CD8-positive, alpha-beta memory T cell (primary cell): ENCODE measurements at regions not wholly inside any gene's neighbourhood (a gene's known extent, or its start where the extent isn't known, plus 50 kb on each side); places are given as distances from the start of the nearest gene placed in this dataset.
"Not testable (repeated sequence)": the region's sequence is repeated elsewhere in the genome, so short reads cannot be mapped to it uniquely, and the experiment has no call there.

Experiments
- CTCF ChIA-PET: fragments of 350-600 bp; sonication (Branson Sonifier 250); formaldehyde crosslinking; loops from one replicate; lab custom pipeline; 2021; ENCODE audit warnings: antibody characterized with exemption; lab: Charles Lee
- POLR2A ChIA-PET: fragments of 350-600 bp; sonication (Branson Sonifier 250); formaldehyde crosslinking; loops from one replicate; lab custom pipeline; 2021; ENCODE audit warnings: antibody characterized with exemption; lab: Charles Lee
- DNase-seq, 5 donors: peaks; one replicate each; pipeline versions ENCODE4 v3.0.0 to v3.0.0-alpha.2; 2020 to 2022; ENCODE audit warnings: mixed read lengths in 1 of 5
- H3K27ac ChIP-seq: one replicate; pipeline ENCODE4 v1.7.0; 2013; ENCODE audit warnings: low read depth, mild to moderate bottlenecking, low read length, moderate library complexity
- H3K27me3 ChIP-seq: 2 replicates; pipeline ENCODE4 v1.7.0; 2013; ENCODE audit warnings: low read length, mild to moderate bottlenecking; ENCODE audit not compliant: insufficient read depth, poor library complexity, severe bottlenecking
- H3K36me3 ChIP-seq: 2 replicates; pipeline ENCODE4 v1.7.0; 2013; ENCODE audit warnings: mild to moderate bottlenecking, low read length, moderate library complexity; ENCODE audit not compliant: insufficient read depth
- H3K4me1 ChIP-seq: 2 replicates; pipeline ENCODE4 v1.7.0; 2013; ENCODE audit warnings: mild to moderate bottlenecking, low read length, moderate library complexity; ENCODE audit not compliant: insufficient read depth
- H3K4me3 ChIP-seq: 2 replicates; pipeline ENCODE4 v1.7.0; 2013; ENCODE audit warnings: mild to moderate bottlenecking, low read length
- H3K9me3 ChIP-seq: 2 replicates; pipeline ENCODE4 v1.7.0; 2013; ENCODE audit warnings: mild to moderate bottlenecking, low read length
- H3K27ac Mint-ChIP-seq, 8 donors: one replicate each; pipeline ENCODE4 v1.8.0; 2020 to 2021; ENCODE audit warnings: mixed read lengths in 8 of 8, mild to moderate bottlenecking in 6 of 8, inconsistent platforms in 3 of 8, moderate library complexity in 3 of 8
- H3K27me3 Mint-ChIP-seq, 2 donors: one replicate each; pipeline ENCODE4 v1.8.0; 2020 to 2021; ENCODE audit warnings: mixed read lengths in 2 of 2, mild to moderate bottlenecking in 1 of 2, moderate library complexity in 1 of 2
- H3K36me3 Mint-ChIP-seq, 3 donors: one replicate each; pipeline ENCODE4 v1.8.0; 2020 to 2021; ENCODE audit warnings: mixed read lengths in 3 of 3, inconsistent platforms in 1 of 3, mild to moderate bottlenecking in 1 of 3
- H3K4me1 Mint-ChIP-seq, 3 donors: one replicate each; pipeline ENCODE4 v1.8.0; 2020 to 2021; ENCODE audit warnings: mixed read lengths in 3 of 3, inconsistent platforms in 1 of 3, mild to moderate bottlenecking in 1 of 3
- H3K4me3 Mint-ChIP-seq, 7 donors: one replicate each; pipeline ENCODE4 v1.8.0; 2020 to 2021; ENCODE audit warnings: mixed read lengths in 7 of 7, mild to moderate bottlenecking in 6 of 7, moderate library complexity in 4 of 7, inconsistent platforms in 2 of 7
- H3K9me3 Mint-ChIP-seq, 5 donors: one replicate each; pipeline ENCODE4 v1.8.0; 2020 to 2022; ENCODE audit warnings: mixed read lengths in 5 of 5, mild to moderate bottlenecking in 3 of 5, moderate library complexity in 2 of 5, inconsistent platforms in 1 of 5

DNA sequence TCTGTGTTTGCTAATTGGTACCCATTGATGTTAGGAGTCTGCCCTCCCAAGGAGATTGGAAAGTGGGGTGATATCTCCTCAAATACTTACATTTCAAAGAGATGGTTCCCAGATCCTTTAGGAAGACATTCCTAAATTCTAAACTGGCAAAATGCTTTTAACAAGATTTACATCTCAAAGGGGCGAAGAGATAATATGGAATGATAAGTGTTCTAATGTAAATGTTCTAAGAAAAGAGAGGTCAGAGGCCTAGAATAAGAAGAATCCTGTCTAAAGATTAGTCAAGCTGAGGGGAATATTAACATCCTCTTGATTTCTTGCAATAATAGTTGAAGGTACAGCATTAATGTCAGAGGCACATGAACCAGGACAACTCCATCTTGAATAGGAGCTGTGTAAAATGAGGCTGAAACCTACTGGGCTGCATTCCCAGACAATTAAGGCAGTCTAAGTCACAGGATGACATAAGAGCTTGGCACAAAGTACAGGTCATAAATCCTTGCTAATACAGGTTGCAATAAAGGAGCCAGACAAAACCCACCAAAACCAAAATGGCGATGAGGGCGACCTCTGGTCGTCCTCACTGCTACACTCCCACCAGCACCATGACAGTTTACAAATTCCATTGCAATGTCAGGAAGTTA is 2248.1 kb downstream of the ARAP2 start:
- CTCF ChIA-PET = no interaction called here
- Mint-ChIP-seq H3K27me3 (no peaks in the 10 kb centered on the region), H3K4me1 (no peaks in the 10 kb centered on the region), H3K27ac (no peak overlapping the region), H3K4me3 (no peak overlapping the region), H3K9me3 (peaks cover 0 to 14% (median 2%) of the 10 kb centered on the region in 5 donors), H3K36me3 (no peaks in the 10 kb centered on the region)
- DNase-seq = no peak
- Histone ChIP-seq H3K27ac (no peak overlapping the region), H3K27me3 (no peaks in the 10 kb centered on the region), H3K9me3 (no peaks in the 10 kb centered on the region), H3K4me1 (no peaks in the 10 kb centered on the region), H3K4me3 (no peak overlapping the region), H3K36me3 (no peaks in the 10 kb centered on the region)
- POLR2A ChIA-PET = no interaction called here

DNA sequence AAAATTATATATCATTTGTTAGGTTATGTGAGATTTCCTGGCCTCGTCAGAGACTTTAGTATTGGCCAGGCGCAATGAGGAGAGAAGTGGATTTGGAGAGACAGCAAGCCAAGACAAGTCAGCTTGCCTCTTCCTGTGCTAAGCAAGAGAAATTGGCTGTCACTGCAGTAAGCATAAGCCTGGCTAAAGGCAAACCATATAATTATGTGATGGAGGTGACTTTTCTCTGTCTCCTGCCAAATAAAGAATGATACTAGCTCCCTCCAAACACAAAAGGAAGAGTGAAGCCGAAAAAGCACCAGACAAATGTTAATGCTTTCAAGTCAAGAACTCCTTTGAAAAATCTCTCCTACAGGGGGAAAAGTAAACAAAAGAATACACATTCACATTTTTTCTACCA is 2246.0 kb downstream of the ARAP2 start:
- Mint-ChIP-seq H3K27ac (no peak overlapping the region), H3K4me1 (no peaks in the 10 kb centered on the region), H3K27me3 (no peaks in the 10 kb centered on the region), H3K36me3 (no peaks in the 10 kb centered on the region), H3K9me3 (peaks cover 0 to 17% (median 2%) of the 10 kb centered on the region in 5 donors), H3K4me3 (no peak overlapping the region)
- Histone ChIP-seq H3K27me3 (no peaks in the 10 kb centered on the region), H3K27ac (no peak overlapping the region), H3K36me3 (no peaks in the 10 kb centered on the region), H3K4me3 (no peak overlapping the region), H3K4me1 (no peaks in the 10 kb centered on the region), H3K9me3 (no peaks in the 10 kb centered on the region)
- DNase-seq = no peak
- ChIA-PET POLR2A (no interaction called here), CTCF (no interaction called here)

DNA sequence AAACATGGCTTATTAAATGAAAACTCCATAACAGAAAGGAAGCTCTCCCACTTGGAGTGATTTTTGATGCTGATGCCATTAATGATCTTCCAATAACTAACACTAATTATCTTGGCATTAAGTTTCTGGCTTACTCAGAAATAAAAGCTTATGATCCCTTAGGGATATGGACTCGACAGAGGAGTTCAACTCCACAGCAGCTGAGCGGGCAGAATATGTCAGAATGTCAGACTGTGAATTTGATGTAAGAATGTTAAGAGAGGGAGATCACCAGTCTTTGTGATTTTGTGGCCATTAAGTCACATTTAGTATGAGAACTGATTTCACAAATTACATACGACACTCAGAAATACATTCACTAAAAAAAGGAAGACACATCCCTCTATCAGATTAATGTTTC is 2244.0 kb downstream of the ARAP2 start:
- Mint-ChIP-seq H3K4me1 (no peaks in the 10 kb centered on the region), H3K4me3 (no peak overlapping the region), H3K27ac (no peak overlapping the region), H3K27me3 (no peaks in the 10 kb centered on the region), H3K36me3 (no peaks in the 10 kb centered on the region), H3K9me3 (peaks cover 0 to 17% (median 0%) of the 10 kb centered on the region in 5 donors)
- ChIA-PET POLR2A (no interaction called here), CTCF (no interaction called here)
- Histone ChIP-seq H3K27me3 (no peaks in the 10 kb centered on the region), H3K4me3 (no peak overlapping the region), H3K4me1 (no peaks in the 10 kb centered on the region), H3K27ac (no peak overlapping the region), H3K36me3 (no peaks in the 10 kb centered on the region), H3K9me3 (no peaks in the 10 kb centered on the region)
- no peak for DNase-seq

DNA sequence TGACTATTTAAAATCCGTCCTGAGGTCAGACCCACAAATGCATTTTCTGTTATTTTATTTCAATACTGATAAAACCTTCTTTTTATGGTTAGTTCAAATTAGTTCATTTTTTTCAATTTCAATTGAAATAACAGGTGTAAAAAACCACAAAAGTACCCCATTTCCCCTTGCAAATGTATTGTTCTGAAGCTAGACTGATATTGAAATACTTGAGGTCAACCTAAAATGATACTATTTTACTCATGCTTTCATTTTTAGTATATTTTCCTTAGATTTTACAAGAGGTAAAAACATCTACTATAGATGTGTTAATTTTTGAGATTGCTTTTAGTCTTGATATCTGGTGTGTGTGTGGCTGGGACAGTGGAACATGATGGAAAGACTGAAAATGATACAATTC is 2237.8 kb downstream of the ARAP2 start:
- H3K9me3 Mint-ChIP-seq, POLR2A ChIA-PET, H3K36me3 Mint-ChIP-seq, DNase-seq, H3K27me3 Mint-ChIP-seq, H3K4me1 ChIP-seq, H3K4me3 Mint-ChIP-seq, H3K27ac Mint-ChIP-seq, H3K4me3 ChIP-seq, H3K27me3 ChIP-seq, CTCF ChIA-PET, H3K36me3 ChIP-seq, H3K27ac ChIP-seq, H3K4me1 Mint-ChIP-seq, H3K9me3 ChIP-seq: not testable (repeated sequence)

DNA sequence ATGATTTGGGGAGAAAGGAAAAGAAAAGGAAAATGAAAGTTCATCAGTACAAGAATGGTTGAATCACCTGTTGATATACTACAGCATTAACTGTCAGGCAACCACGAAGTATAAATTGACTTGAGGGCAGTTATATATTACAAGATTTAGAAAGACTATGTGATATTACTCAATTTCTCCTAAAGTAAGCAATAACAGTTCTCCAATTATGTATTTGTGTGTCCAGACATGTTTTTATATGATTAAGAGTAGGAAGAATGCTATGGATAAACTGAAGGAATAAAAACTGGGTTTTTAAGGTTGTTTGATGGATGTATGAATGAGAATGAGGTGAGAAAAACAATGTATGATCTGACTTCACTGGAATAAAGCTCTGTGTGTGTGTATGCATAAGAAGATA is 2234.4 kb downstream of the ARAP2 start:
- no peak for DNase-seq
- ChIA-PET POLR2A (no interaction called here), CTCF (no interaction called here)
- Histone ChIP-seq H3K36me3 (no peaks in the 10 kb centered on the region), H3K27me3 (no peaks in the 10 kb centered on the region), H3K4me3 (no peak overlapping the region), H3K4me1 (no peaks in the 10 kb centered on the region), H3K27ac (no peak overlapping the region), H3K9me3 (no peaks in the 10 kb centered on the region)
- Mint-ChIP-seq H3K36me3 (no peaks in the 10 kb centered on the region), H3K27me3 (no peaks in the 10 kb centered on the region), H3K4me1 (no peaks in the 10 kb centered on the region), H3K4me3 (no peak overlapping the region), H3K27ac (no peak overlapping the region), H3K9me3 (peaks cover 0 to 4% (median 0%) of the 10 kb centered on the region in 5 donors)

DNA sequence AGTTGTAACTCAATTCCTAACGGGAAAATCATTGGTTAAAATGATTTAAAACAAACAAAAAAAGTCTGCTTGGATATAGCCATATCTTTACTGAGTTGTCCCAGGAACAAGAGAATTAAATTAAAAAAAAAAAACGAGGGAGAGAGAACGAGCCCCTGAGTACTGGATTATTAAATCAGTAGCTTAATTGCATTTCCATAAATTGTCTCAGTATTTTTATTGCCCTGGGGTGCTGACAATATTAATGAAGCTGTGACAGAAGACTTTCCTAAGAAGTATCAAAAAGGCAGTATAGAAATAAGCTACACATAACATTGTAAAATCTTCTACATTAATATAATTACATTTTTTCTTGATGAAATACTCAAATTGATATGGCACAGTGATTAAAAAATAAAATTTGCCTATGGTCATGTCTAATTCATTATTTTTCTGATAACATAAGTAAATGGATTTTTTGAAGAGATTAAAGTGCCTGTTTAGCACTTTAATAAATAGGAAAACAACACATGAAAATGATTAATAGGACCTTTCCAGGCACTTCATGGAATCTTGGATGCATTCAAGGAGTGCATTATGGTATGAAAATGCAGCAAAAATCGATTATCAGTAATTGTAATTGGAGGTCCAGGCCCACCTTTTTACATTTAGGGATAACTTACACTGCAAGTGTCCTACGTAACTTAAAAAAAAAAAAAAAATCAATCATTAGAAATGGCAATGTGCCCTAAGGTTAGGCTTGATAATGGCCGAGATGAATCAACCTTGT is 2233.4 kb downstream of the ARAP2 start:
- Mint-ChIP-seq H3K4me1 (no peaks in the 10 kb centered on the region), H3K27me3 (no peaks in the 10 kb centered on the region), H3K9me3 (peaks cover 0 to 8% (median 0%) of the 10 kb centered on the region in 5 donors), H3K27ac (no peak overlapping the region), H3K36me3 (no peaks in the 10 kb centered on the region), H3K4me3 (no peak overlapping the region)
- Histone ChIP-seq H3K4me1 (no peaks in the 10 kb centered on the region), H3K9me3 (no peaks in the 10 kb centered on the region), H3K27me3 (no peaks in the 10 kb centered on the region), H3K36me3 (no peaks in the 10 kb centered on the region), H3K27ac (no peak overlapping the region), H3K4me3 (no peak overlapping the region)
- ChIA-PET POLR2A (no interaction called here), CTCF (no interaction called here)
- no peak for DNase-seq

DNA sequence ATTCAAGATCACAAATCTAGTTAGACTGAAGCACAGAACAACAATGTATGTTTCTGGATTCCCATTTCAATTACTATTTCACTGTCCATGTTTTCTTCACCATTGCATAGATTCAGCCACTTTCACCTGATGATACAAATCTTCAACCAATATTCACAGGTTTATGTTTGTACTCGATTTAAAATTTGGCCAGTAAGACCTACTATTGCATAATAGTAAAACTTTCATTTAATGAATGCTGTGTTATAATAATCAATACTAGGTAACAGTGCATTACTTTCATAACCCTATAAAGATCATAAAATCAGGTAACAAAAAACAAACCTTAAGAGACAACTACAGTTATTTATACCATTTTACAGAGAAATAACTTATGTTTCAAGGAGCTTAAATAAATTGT is 2209.1 kb downstream of the ARAP2 start:
- H3K4me3 Mint-ChIP-seq = no peak overlapping the region
- ChIA-PET CTCF (no interaction called here), POLR2A (no interaction called here)
- Histone ChIP-seq H3K27ac (no peak overlapping the region), H3K4me1 (no peaks in the 10 kb centered on the region), H3K36me3 (no peaks in the 10 kb centered on the region), H3K27me3 (no peaks in the 10 kb centered on the region), H3K4me3 (no peak overlapping the region), H3K9me3 (no peaks in the 10 kb centered on the region)
- peaks cover 0 to 19% (median 5%) of the 10 kb centered on the region in 5 donors for H3K9me3 Mint-ChIP-seq
- no peaks in the 10 kb centered on the region for H3K27me3 Mint-ChIP-seq
- H3K36me3 Mint-ChIP-seq = no peaks in the 10 kb centered on the region
- H3K4me1 Mint-ChIP-seq = no peaks in the 10 kb centered on the region
- no peak overlapping the region for H3K27ac Mint-ChIP-seq
- DNase-seq = no peak

DNA sequence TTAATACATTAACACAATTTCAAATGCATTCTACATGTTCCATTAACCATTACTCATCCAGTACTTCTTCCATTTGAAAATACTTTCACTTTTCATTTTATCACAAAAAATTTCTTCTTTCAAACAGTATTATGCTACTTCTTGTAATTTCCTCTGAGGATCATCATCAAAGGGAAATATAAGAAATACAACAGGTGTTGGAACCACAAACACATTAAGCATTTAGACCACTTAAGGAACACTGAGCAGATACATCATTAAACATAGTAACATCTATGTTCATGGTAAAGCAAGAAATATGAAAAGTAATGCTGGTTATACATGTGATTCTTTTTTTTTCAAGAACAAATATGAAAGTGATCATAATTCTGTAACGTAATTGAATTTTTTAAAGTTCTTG is 2207.0 kb downstream of the ARAP2 start:
- Histone ChIP-seq H3K27ac (no peak overlapping the region), H3K27me3 (no peaks in the 10 kb centered on the region), H3K9me3 (no peaks in the 10 kb centered on the region), H3K4me3 (no peak overlapping the region), H3K4me1 (no peaks in the 10 kb centered on the region), H3K36me3 (no peaks in the 10 kb centered on the region)
- no peak for DNase-seq
- no peaks in the 10 kb centered on the region for H3K36me3 Mint-ChIP-seq
- H3K27me3 Mint-ChIP-seq = no peaks in the 10 kb centered on the region
- POLR2A ChIA-PET = no interaction called here
- H3K27ac Mint-ChIP-seq = no peak overlapping the region
- CTCF ChIA-PET = no interaction called here
- no peak overlapping the region for H3K4me3 Mint-ChIP-seq
- H3K4me1 Mint-ChIP-seq = no peaks in the 10 kb centered on the region
- H3K9me3 Mint-ChIP-seq = peaks cover 0 to 10% (median 0%) of the 10 kb centered on the region in 5 donors
